HPDE6-E6E7 (cell line): ENCODE measurements at regions not wholly inside any gene's neighbourhood (a gene's known extent, or its start where the extent isn't known, plus 50 kb on each side); places are given as distances from the start of the nearest gene placed in this dataset.
"Not testable (repeated sequence)": the region's sequence is repeated elsewhere in the genome, so short reads cannot be mapped to it uniquely, and the experiment has no call there.

ENCODE experiments used
- DNase-seq: peaks from one replicate; pipeline ENCODE4 v3.0.0; 2011; ENCODE audit warnings: missing footprints; ENCODE audit errors: extremely low spot score

GRCh38 chr9:111148052-111149017 lies 110.1 kb upstream of the LPAR1 start:
- no peak for DNase-seq

GRCh38 chr9:111147041-111147440 lies 108.8 kb upstream of the LPAR1 start:
- DNase-seq: no peak

- no peak for DNase-seq
These were observed 106.5 kb upstream of the LPAR1 start for GRCh38 chr9:111144741-111145140.

DNA sequence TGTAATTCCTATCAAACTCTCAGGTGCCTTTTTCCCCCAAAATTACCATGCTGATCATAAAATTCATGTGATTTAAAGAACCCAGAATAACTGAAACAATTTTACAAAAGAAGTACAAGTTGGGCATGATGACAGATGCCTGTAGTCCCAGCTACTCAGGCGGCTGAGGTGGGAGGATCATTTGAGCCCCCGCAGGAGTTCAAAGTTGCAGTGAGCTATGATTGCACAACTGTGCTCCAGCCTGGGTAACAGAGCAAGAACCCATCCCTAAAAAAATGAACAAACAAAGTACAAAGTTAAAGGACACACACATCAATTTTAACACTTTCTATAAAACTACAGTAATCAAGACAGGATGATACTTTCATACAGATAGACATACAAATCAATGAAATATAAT lies 97.9 kb upstream of the LPAR1 start:
- DNase-seq: no peak

GRCh38 chr9:111131211-111131610 lies 92.9 kb upstream of the LPAR1 start:
- DNase-seq: no peak

DNA sequence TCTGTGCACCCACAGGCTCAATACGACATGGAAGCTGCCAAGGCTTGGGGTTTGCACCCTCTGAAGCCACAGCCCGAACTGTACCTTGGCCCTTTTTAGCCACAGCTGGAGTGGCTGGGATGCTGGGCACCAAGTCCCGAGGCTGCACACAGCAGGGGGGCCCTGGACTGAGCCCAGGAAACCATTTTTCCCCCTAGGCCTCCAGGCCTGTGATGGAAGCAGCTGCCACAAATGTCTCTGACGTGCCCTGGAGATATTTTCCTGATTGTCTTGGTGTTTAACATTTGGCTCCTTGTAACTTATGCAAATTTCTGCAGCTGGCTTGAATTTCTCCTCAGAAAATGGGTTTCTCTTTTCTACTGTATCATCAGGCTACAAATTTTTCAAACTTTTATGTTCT lies 82.3 kb upstream of the LPAR1 start:
- DNase-seq: no peak

DNA sequence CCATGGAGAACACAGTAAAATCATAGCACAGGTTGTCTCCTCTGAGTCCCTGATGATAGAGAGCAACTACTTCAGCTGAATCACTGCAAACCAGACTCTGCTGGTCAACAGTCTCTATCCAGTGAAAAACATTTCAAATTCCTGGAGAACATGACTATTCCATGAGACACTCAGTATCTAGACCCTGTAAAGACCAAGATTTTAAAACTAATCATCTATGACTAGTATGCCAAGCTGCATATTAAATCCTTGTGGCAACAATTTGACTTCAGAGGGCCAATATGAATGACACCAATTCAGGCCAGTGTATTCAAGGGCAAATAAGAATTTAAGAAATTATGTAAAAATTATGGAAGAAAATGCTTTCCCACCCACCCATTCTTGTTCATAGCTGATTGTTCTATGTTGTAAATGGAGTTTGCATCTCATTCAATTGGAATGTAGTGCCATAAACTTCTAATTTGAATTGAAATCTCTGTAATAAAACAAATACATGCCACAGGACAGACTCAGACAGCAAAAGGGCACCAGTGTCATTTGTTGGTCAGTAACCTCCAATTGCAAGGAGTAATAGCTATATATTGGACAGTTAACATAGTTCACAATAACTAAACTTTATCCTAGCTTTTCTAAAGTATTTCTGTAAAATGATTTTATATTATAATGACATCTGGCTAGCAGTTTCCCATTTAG lies 80.1 kb upstream of the LPAR1 start:
- no peak for DNase-seq

DNA sequence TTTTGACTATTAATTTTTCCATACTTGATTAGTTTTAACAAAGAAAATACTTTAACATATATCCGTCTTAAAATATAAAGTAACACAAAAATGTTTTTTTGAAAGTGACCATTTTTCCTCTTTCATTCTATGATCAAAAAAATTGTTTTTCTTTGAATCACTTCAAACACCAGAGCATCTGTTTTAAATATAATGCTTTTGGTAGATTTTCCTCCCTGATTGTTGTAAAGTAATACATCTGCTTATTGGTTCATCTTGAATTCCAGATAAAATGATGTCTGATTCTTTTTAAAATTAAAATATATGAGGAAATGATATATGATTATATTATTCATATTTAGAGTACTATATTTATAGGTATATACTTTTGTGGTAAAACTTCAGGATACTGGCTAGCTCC lies 76.2 kb upstream of the LPAR1 start:
- DNase-seq: no peak

DNA sequence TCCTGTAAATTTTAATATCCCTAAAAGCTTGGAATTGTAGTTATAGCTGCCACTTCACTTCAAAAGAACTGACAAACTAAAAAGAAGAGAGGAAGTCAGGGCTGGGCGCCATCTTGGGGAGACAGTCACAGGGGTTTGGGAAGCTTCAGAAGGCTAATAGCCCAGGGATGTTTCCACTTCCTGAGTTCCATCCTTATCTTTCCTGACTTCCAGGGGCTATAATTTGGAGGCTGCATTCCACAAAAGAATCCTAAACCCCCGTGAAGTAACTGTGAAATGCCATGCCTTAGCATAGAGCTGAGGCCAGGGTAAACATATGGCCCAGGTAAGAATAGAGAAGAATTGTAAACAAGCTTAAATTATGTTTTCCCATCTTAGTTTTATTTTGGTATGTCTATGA lies 75.4 kb upstream of the LPAR1 start:
- DNase-seq: no peak

DNA sequence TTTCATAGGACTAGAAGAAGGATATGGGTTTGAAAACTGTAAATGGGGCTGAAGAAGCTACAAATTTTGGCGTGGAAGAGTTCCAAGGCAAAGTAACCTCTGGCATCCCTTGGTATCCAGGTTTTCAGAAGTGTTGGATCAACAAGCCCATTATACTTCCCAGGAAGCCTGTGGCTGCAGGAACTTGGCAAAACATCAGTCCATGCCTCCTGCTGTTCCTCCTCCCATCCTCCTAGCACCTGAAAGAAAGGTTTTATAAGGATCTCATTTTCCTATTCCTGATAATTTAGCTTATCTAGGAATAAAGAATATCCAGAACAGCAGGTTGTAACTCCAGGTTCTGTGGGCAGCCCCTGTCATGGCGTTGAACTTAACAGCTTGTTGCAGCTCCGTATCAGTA lies 72.5 kb upstream of the LPAR1 start:
- no peak for DNase-seq

- no peak for DNase-seq
These were observed 70.7 kb upstream of the LPAR1 start for GRCh38 chr9:111108946-111109345.

GRCh38 chr9:111107141-111107540 lies 68.9 kb upstream of the LPAR1 start:
- DNase-seq: no peak

- DNase-seq: no peak
These were observed 67.9 kb upstream of the LPAR1 start for GRCh38 chr9:111106202-111106601.

- no peak for DNase-seq
These were observed 64.7 kb upstream of the LPAR1 start for GRCh38 chr9:111102793-111103464.

DNA sequence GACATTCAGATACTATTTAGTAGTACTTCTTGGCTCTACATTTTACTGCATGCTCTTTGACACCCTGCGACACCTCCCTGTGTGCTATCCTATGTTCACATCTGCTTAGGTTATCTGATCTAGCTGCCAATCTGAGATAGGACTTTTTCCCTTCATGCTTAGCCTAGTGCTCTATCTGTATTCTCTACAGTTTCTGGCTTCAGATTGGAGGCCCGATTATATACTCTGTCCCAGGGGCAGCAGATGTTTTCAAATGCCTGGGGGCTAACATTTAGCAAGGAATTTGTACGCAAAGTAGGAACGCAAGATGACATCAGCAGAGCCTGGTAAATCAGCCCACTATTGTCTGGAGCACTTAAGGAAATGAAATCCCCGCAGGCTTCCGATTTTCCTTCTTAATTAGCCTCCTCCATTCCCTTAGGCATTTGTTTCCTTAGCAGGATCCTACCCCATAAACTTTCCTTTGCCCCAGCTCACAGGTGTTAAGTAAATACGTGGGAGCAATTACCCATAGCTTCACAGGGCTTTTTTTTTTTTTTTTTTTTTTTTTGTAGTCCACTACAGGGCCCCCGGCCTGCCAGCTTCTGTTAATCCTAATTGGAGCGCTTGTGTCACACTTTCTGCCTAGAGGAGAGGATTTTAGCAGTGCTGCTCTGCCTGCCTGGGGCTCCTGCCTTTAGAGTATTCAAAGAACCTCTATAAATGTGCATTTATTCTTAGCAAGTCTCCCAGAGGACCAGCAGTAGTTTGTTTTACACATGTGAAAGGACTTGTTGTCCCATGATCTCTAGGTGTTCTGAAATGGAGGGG lies 61.1 kb upstream of the LPAR1 start:
- no peak for DNase-seq

DNA sequence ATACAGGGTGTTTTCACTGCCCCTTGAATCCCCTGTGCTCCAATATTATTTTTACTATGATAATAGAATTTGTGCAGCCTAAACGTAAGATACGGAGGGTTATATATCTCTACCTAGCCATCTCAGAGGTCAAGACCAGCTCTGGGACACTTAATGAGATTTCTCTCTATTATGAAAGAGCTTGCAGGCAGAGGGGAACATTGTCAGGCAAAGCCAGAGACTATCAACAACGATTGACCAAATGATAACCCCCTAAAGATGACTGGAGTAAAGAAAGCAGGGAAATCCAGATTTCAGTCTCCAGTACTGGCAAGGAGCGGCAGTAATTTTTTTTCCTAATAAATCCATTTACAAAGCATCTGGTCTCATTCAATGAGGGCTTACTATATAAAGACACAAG lies 59.8 kb upstream of the LPAR1 start:
- no peak for DNase-seq

DNA sequence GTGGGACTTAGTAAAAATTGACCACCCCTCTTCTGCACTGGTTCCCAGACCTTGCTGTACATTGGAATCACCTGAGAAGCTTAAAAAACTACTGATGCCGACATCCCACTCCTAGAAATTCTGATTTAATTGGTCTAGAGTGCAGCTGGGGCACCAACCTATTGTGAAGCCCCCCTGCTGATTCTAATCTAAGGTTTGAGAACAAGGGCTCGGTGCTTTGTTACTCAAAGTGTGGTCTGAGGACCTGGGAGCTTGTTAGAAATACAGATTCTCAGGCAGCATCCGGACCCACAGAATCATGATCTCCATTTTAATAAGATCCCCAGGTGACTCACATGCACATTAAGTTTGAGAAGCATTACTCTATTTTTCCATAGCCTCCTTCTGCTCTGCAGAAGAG lies 57.8 kb upstream of the LPAR1 start:
- no peak for DNase-seq

GRCh38 chr9:111095441-111095840 lies 57.2 kb upstream of the LPAR1 start:
- DNase-seq: no peak

DNA sequence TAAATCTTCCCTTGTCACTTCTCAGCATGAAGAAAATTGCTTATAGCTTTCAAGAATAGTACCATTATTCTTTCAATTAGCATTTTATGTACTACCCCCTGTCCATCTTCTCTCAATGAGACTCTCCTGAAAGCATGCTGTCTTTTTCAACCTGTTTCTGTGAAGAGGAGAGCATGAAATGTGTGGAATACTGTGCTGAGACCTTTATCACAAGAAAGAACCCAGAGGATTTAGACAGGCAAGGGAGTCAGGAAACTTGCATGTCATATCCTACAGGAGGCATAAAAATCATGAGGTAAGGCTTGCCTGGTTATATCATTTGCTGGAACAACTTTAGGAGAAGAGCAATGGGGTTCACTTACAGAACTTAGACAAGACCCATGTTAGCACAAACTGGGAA lies 56.7 kb upstream of the LPAR1 start:
- DNase-seq: no peak

- peak; percentile 17 for DNase-seq
These were observed 56.2 kb upstream of the LPAR1 start for GRCh38 chr9:111094433-111094924.

- DNase-seq: not testable (repeated sequence)
These were observed 53.9 kb upstream of the LPAR1 start for GRCh38 chr9:111092167-111092566.
